Type B pancreatic cell (in vitro differentiated cells): ENCODE measurements at regions not wholly inside any gene's neighbourhood (a gene's known extent, or its start where the extent isn't known, plus 50 kb on each side); places are given as distances from the start of the nearest gene placed in this dataset.
A peak's percentile ranks its signal among the peaks of the same experiment; 100 is the strongest.

Source experiments
- DNase-seq: peaks from one replicate; pipeline ENCODE4 v3.0.0; 2021; ENCODE audit warnings: mixed read lengths; ENCODE audit not compliant: unreplicated experiment; ENCODE audit errors: extremely low spot score
- H3K27ac Mint-ChIP-seq: 2 replicates; pipeline ENCODE4 v1.8.0; 2021; ENCODE audit warnings: mild to moderate bottlenecking, mixed read lengths
- H3K27me3 Mint-ChIP-seq: 2 replicates; pipeline ENCODE4 v1.8.0; 2021; ENCODE audit warnings: mixed read lengths
- H3K36me3 Mint-ChIP-seq: 2 replicates; pipeline ENCODE4 v1.8.0; 2021; ENCODE audit warnings: mixed read lengths
- H3K4me1 Mint-ChIP-seq: one replicate; pipeline ENCODE4 v1.8.0; 2021; ENCODE audit warnings: mixed read lengths; ENCODE audit not compliant: unreplicated experiment
- H3K4me3 Mint-ChIP-seq: 2 replicates; pipeline ENCODE4 v1.8.0; 2021; ENCODE audit warnings: mild to moderate bottlenecking, mixed read lengths
- H3K9me3 Mint-ChIP-seq: 2 replicates; pipeline ENCODE4 v1.8.0; 2021; ENCODE audit warnings: mixed read lengths
- TF ChIP-seq, protein P1 (sequence below): fragments of 200-600 bp; sonication (generic); conservative IDR thresholded peaks from 2 replicates; pipeline ENCODE4 v1.5.0; 2021; ENCODE audit warnings: antibody characterized with exemption, mild to moderate bottlenecking

DNA sequence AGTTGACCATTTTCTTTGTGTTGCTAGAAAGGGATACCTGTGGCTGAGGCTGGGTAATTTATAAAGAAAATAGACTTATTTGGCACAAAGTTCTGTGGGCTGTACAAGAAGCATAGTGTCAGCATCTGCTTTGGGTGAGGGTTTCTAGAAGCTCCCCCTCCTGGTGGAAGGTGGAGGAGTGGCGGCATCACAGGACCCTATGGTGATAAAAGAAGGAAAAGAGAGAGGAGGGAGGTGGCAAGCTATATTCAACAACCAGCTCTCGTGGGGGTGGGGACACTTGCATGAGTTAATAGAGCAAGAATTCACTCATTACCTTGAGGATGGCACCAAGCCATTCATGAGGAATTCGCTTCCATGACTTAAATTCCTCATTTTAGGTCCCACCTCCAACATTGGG, 2041.4 kb upstream of the CDH9 start:
- Mint-ChIP-seq H3K27ac (no peak overlapping the region), H3K36me3 (no peaks in the 10 kb centered on the region), H3K4me1 (no peaks in the 10 kb centered on the region), H3K4me3 (no peak overlapping the region), H3K27me3 (no peaks in the 10 kb centered on the region), H3K9me3 (no peaks in the 10 kb centered on the region)
- TF ChIP-seq, protein P1, sequence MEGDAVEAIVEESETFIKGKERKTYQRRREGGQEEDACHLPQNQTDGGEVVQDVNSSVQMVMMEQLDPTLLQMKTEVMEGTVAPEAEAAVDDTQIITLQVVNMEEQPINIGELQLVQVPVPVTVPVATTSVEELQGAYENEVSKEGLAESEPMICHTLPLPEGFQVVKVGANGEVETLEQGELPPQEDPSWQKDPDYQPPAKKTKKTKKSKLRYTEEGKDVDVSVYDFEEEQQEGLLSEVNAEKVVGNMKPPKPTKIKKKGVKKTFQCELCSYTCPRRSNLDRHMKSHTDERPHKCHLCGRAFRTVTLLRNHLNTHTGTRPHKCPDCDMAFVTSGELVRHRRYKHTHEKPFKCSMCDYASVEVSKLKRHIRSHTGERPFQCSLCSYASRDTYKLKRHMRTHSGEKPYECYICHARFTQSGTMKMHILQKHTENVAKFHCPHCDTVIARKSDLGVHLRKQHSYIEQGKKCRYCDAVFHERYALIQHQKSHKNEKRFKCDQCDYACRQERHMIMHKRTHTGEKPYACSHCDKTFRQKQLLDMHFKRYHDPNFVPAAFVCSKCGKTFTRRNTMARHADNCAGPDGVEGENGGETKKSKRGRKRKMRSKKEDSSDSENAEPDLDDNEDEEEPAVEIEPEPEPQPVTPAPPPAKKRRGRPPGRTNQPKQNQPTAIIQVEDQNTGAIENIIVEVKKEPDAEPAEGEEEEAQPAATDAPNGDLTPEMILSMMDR, result peak; percentile 45
- DNase-seq, result no peak

DNA sequence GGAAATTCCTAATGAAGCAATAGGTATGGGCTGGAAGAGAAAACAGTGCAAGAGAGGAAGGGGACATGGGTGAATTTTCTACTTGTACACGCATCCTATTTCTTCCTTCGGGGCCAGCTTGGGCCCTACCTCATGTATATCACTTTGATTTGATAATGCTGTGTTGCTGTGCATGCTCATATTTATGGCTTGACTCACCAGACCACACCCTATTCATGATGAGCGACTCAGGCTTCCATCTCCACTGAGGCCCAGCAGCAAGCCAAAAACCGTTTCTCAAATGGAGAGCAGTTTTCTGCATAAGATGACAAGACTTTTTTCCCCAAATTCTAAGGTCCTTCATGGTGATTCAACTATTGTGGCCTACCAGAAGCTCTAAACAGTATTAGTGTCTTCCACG, 2039.1 kb upstream of the CDH9 start:
- H3K27ac Mint-ChIP-seq, result no peak overlapping the region
- no peaks in the 10 kb centered on the region for H3K4me1 Mint-ChIP-seq
- no peaks in the 10 kb centered on the region for H3K9me3 Mint-ChIP-seq
- no peaks in the 10 kb centered on the region for H3K36me3 Mint-ChIP-seq
- H3K4me3 Mint-ChIP-seq, result no peak overlapping the region
- TF ChIP-seq, protein P1, result no peak
- DNase-seq, result no peak
- H3K27me3 Mint-ChIP-seq, result no peaks in the 10 kb centered on the region

DNA sequence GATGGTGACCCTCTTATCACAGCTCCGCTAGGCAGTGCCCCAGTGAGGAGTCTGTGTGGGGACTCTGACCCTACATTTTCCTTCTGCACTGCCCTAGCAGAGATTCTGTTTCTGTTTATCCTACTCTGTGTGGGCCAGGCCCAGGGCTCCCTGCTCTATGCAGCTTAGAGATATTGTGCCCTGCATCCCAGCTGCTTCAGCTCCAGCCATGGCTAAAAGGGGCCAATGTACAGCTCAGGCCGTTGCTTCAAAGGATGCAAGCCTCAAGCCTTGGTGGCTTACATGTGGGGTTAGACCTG, 2030.7 kb upstream of the CDH9 start:
- no peak for DNase-seq
- no peaks in the 10 kb centered on the region for H3K36me3 Mint-ChIP-seq
- H3K4me1 Mint-ChIP-seq, result peaks cover 15% of the 10 kb centered on the region
- no peaks in the 10 kb centered on the region for H3K27me3 Mint-ChIP-seq
- H3K27ac Mint-ChIP-seq, result no peak overlapping the region
- TF ChIP-seq, protein P1, result no peak
- H3K9me3 Mint-ChIP-seq, result no peaks in the 10 kb centered on the region
- no peak overlapping the region for H3K4me3 Mint-ChIP-seq

DNA sequence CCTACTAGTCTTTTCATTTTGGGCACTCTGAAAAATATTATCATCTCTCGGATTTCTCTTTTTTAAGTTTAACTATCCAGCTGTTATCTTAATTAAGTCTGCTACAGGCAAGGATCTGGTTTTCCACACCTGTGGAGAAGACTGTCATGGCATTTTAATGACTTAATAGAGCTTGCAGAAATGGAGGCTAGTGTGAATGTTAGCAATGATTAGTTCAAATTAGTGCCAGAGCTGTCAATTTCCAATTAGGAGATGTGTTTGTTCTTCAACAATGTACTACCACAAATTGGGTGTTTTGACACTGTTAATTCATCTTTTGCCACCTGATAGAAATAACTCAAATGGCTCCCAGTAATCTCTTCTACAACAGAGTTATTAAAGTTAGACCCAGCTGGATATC, 2023.0 kb upstream of the CDH9 start:
- H3K9me3 Mint-ChIP-seq, result peaks cover 3% of the 10 kb centered on the region
- no peak overlapping the region for H3K27ac Mint-ChIP-seq
- H3K4me1 Mint-ChIP-seq, result no peaks in the 10 kb centered on the region
- DNase-seq, result no peak
- no peaks in the 10 kb centered on the region for H3K36me3 Mint-ChIP-seq
- no peaks in the 10 kb centered on the region for H3K27me3 Mint-ChIP-seq
- TF ChIP-seq, protein P1, result no peak
- H3K4me3 Mint-ChIP-seq, result no peak overlapping the region

DNA sequence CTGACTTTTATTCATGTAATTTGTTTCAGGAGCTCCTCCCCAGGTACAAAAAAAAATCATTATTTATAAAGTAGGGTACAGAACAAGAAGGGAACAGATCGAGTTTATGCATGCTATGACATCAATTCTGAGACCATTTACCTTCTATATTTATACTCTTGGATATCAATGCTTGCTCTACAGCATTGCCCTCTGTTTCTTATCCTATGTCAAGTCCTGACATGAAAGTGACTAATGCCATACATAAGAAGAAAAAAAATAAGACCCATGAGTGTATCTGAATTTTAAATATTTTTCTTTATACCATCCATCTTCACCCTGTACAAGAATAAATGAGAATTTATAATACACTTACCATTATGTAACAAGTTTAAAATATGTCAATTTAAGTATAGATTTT, 2016.3 kb upstream of the CDH9 start:
- Mint-ChIP-seq H3K27ac (no peak overlapping the region), H3K36me3 (no peaks in the 10 kb centered on the region), H3K4me1 (no peaks in the 10 kb centered on the region), H3K4me3 (no peak overlapping the region), H3K27me3 (no peaks in the 10 kb centered on the region), H3K9me3 (no peaks in the 10 kb centered on the region)
- TF ChIP-seq, protein P1, result no peak
- DNase-seq, result no peak

DNA sequence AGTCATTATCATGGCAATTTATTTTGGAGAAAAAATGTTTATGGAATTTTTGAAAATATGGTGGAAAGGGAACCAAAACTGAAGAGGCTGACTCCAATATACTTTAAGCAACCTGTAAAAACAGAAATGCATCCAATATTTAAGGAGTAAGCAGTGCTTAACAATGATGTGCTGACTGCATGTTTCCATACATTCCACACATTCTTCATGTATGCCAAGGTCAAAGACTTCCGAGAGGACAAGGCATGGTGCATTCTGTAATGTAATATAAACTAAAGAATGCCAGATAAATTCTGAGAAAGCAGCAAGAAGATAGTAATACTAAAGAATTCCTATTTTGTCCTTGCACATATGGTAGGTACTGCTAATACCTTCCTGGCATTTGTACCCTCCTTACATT, 2015.9 kb upstream of the CDH9 start:
- no peaks in the 10 kb centered on the region for H3K4me1 Mint-ChIP-seq
- H3K4me3 Mint-ChIP-seq, result no peak overlapping the region
- DNase-seq, result no peak
- no peaks in the 10 kb centered on the region for H3K27me3 Mint-ChIP-seq
- H3K9me3 Mint-ChIP-seq, result no peaks in the 10 kb centered on the region
- no peak overlapping the region for H3K27ac Mint-ChIP-seq
- H3K36me3 Mint-ChIP-seq, result no peaks in the 10 kb centered on the region
- TF ChIP-seq, protein P1, result no peak
